GM19328 (cell line): ENCODE measurements at regions not wholly inside any gene's neighbourhood (a gene's known extent, or its start where the extent isn't known, plus 50 kb on each side); places are given as distances from the start of the nearest gene placed in this dataset.

Experiments used
- ATAC-seq: cut with Tn5 transposase; IDR thresholded peaks from one replicate; pipeline ENCODE4 v1.9.1; 2021; ENCODE audit warnings: mild to moderate bottlenecking, moderate library complexity; ENCODE audit not compliant: unreplicated experiment

DNA sequence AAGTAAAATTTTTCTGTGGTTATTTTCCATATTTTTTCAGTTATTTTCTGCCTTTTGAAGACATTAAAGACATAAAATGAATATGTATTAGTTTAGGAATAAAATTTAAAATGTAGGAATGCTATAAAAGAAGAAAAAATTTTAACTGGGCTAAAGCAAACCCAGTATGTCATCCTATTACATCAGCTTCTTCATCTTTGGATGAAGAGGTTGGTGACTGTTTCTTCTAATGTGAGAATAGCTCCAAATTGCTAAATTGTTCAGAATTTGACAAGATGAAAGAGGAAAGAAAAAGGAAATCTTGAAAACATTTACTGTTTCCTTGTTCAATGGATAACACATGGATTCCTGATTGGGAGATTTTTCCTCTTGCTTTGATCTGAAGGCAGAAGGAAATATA is 52.7 kb upstream of the PZP start:
- ATAC-seq = no peak

DNA sequence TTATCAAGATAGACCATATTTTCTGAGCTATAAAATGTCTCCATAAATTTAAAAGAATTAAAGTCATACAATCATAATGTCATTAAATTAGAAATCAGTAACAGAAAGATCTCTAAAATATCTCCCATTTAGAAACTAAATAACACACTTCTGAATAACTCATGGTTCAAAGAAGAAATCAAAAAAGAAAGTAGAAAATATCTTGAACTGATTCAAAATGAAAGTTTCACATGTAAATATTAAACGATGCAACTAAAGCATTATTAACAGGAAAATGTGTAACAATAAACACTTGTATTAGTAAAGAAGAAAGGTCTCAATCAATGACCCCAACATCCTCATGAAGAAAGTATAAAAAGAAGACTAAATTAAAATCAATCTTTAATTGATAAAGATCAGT is 50.5 kb upstream of the PZP start:
- no peak for ATAC-seq
